Ascending aorta (tissue), 2 donors: ENCODE measurements at regions not wholly inside any gene's neighbourhood (a gene's known extent, or its start where the extent isn't known, plus 50 kb on each side); places are given as distances from the start of the nearest gene placed in this dataset.

Experiments used
- DNase-seq, 2 donors: peaks; one replicate each; pipeline ENCODE4 v3.0.0-alpha.2; 2019; ENCODE audit warnings: low spot score in 2 of 2
- H3K27ac ChIP-seq, 2 donors: fragments of 200-600 bp; sonication (generic); one replicate each; pipeline ENCODE4 v1.5.1; 2016 to 2017; ENCODE audit warnings: mild to moderate bottlenecking in 1 of 2
- H3K27me3 ChIP-seq: fragments of 200-600 bp; sonication (generic); one replicate; pipeline ENCODE4 v1.5.1; 2017
- H3K36me3 ChIP-seq, 2 donors: fragments of 200-600 bp; sonication (generic); one replicate each; pipeline ENCODE4 v1.5.1; 2016
- H3K4me1 ChIP-seq, 2 donors: fragments of 200-600 bp; sonication (generic); one replicate each; pipeline ENCODE4 v1.5.1; 2016 to 2017; ENCODE audit warnings: mild to moderate bottlenecking in 1 of 2
- H3K4me3 ChIP-seq, 2 donors: fragments of 200-600 bp; sonication (generic); one replicate each; pipeline ENCODE4 v1.5.1; 2016 to 2017; ENCODE audit warnings: mild to moderate bottlenecking in 1 of 2
- H3K9me3 ChIP-seq, 2 donors: fragments of 200-600 bp; sonication (generic); one replicate each; pipeline ENCODE4 v1.5.1; 2016
- intact Hi-C: fragments of 100-400 bp; cut with DNase I; formaldehyde crosslinking; loops from one replicate; pipeline ENCODE4 v1.15.1; 2023
- TF ChIP-seq, protein P1 (sequence below), 3 experiments: fragments of 200-600 bp in 2 of 3; fragments of 450-650 bp in 1 of 3; sonication (generic) in 2 of 3; IDR thresholded peaks; one replicate each; pipeline ENCODE4 v1.5.1; 2016 to 2019; ENCODE audit warnings: antibody characterized with exemption in 3 of 3, mild to moderate bottlenecking in 1 of 3, moderate library complexity in 1 of 3

DNA sequence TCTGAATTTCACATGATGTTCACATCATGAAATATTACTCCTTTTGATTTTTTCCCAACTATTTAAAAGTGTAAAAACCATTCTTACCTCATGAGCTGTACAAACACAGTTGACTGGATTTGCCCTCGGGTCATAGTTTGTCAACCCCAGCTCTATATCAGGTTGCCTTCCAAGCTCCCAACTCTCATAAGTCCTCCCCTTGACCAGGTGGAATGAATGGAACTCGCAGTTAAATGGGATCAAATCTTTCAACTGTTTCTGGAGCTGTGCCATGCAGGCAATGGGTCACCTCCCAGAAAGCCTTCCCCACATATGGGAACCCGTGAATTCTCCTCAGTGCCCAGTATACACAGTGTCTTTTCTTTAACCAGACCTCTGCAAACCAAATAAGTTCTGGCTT, 169.8 kb upstream of the FOXD3 start:
- H3K27ac ChIP-seq, result no peak overlapping the region

DNA sequence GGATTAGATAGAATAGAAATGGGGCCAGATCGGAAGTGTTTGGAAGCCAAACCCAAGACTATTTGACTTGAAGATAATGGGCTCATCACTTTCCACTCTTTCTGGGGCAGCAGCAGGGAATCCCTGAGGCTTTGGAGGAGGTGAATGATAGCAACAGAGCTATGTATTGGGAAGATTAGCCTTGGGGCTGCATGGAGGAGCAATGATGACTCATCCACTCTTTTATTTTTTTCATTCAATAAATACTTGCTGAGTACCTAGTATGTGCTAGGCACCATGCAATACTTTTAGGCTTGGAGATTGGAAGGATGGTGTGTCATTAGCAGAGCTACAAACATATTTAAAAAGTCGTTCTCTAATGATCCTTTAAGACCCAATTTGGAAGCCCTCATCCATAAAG, 166.9 kb upstream of the FOXD3 start:
- no peak for DNase-seq
- Histone ChIP-seq H3K9me3 (no peaks in the 10 kb centered on the region), H3K27me3 (no peaks in the 10 kb centered on the region), H3K36me3 (no peaks in the 10 kb centered on the region), H3K27ac (no peak overlapping the region), H3K4me3 (no peak overlapping the region), H3K4me1 (no peaks in the 10 kb centered on the region)
- intact Hi-C loops, result no loop called here
- TF ChIP-seq, protein P1, sequence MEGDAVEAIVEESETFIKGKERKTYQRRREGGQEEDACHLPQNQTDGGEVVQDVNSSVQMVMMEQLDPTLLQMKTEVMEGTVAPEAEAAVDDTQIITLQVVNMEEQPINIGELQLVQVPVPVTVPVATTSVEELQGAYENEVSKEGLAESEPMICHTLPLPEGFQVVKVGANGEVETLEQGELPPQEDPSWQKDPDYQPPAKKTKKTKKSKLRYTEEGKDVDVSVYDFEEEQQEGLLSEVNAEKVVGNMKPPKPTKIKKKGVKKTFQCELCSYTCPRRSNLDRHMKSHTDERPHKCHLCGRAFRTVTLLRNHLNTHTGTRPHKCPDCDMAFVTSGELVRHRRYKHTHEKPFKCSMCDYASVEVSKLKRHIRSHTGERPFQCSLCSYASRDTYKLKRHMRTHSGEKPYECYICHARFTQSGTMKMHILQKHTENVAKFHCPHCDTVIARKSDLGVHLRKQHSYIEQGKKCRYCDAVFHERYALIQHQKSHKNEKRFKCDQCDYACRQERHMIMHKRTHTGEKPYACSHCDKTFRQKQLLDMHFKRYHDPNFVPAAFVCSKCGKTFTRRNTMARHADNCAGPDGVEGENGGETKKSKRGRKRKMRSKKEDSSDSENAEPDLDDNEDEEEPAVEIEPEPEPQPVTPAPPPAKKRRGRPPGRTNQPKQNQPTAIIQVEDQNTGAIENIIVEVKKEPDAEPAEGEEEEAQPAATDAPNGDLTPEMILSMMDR (IDR thresholded peaks at IDR 0.05), result no peak

More for the DNA sequence above, 169.8 kb upstream of the FOXD3 start:
- Histone ChIP-seq H3K36me3 (no peaks in the 10 kb centered on the region), H3K27me3 (no peaks in the 10 kb centered on the region), H3K4me3 (no peak overlapping the region), H3K9me3 (no peaks in the 10 kb centered on the region), H3K4me1 (no peaks in the 10 kb centered on the region)
- intact Hi-C loops, result no loop called here
- DNase-seq, result no peak
- TF ChIP-seq, protein P1 (IDR thresholded peaks at IDR 0.05), result no peak

DNA sequence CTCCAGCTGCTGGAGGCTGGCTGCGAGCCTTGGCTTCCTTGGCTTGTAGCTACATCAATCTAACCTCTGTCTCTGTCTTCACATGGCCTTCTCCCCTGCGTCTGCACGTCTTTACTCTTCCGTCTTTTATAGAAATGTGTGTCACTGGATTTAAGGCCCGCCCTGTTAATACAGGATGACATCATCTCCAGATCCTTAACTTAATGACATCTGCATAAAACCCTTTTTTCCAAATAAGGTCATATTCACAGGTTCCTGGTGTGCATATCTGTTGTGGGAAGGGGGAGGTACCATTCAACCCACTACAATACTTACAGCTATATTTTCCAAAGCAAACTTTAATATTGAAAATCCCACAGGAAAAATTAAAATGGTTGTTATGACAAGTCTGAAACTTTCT, 165.3 kb upstream of the FOXD3 start:
- intact Hi-C loops, result no loop called here
- TF ChIP-seq, protein P1 (IDR thresholded peaks at IDR 0.05), result no peak
- H3K4me3 ChIP-seq, result no peak overlapping the region
- H3K4me1 ChIP-seq, result no peaks in the 10 kb centered on the region
- H3K36me3 ChIP-seq, result no peaks in the 10 kb centered on the region
- no peaks in the 10 kb centered on the region for H3K27me3 ChIP-seq
- no peak overlapping the region for H3K27ac ChIP-seq
- no peaks in the 10 kb centered on the region for H3K9me3 ChIP-seq
- no peak for DNase-seq

DNA sequence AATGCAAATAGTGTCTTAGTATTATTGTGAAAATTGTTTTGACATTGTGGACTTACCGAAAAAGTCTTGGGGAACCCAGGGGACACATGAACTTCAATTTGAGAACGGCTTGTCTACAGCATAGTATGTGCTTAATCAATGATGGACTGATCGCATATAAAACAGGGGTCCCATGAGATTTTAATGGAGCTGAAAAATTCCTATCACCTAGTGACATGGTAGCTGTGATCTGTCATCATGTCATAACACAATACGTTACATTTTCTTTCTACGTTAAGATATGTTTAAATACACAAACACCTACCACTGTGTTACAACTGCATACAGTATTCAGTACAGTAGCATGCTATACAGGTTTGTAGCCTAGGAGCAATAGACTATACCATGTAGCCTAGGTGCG, 153.3 kb upstream of the FOXD3 start:
- H3K36me3 ChIP-seq, result no peaks in the 10 kb centered on the region
- no peaks in the 10 kb centered on the region for H3K4me1 ChIP-seq
- TF ChIP-seq, protein P1 (IDR thresholded peaks at IDR 0.05), result no peak
- no peaks in the 10 kb centered on the region for H3K27me3 ChIP-seq
- H3K9me3 ChIP-seq, result no peaks in the 10 kb centered on the region
- no peak for DNase-seq
- no peak overlapping the region for H3K4me3 ChIP-seq
- intact Hi-C loops, result no loop called here
- H3K27ac ChIP-seq, result no peak overlapping the region

DNA sequence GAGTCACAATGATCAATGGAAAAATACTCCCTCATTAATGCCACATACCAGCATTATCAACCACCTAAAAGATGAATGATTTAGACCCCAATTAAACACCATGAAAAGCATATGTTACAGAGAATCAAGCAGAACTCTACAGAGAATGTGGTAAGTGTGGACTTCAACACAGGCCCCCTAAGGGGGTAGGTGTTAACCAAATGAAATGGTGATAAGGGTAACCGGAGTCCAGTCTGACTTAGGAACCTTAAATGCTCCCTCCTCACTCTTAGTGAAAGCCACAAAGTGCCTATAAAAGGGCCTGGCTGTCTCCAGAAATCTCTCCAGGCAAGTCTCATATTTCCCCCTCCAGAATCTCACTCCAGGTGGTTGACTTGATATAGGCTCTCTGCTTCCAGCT, 149.2 kb upstream of the FOXD3 start:
- intact Hi-C loops, result no loop called here
- TF ChIP-seq, protein P1 (IDR thresholded peaks at IDR 0.05), result no peak
- no peaks in the 10 kb centered on the region for H3K4me1 ChIP-seq
- H3K36me3 ChIP-seq, result no peaks in the 10 kb centered on the region
- H3K9me3 ChIP-seq, result no peaks in the 10 kb centered on the region
- DNase-seq, result no peak
- H3K27me3 ChIP-seq, result no peaks in the 10 kb centered on the region
- H3K4me3 ChIP-seq, result no peak overlapping the region
- no peak overlapping the region for H3K27ac ChIP-seq

DNA sequence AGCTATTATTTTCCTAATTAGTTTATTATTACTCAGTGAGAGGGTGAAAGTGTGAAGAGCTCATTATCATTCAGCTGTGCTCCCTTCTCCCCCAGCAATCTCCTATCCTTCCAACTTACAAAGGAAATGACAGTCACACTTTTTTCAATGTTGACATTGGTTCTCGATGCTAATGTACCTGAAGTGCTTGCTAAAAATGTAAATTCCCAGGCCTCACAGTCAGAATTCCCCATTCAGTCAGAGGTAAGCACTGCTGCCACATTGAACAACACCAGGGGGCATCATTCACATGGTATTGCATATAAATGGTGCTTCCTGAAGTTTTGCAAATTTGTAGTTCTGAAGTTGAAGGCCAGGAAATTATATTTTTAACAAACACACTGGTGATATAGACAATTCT, 132.7 kb upstream of the FOXD3 start:
- H3K9me3 ChIP-seq, result no peaks in the 10 kb centered on the region
- no peak overlapping the region for H3K4me3 ChIP-seq
- no peaks in the 10 kb centered on the region for H3K4me1 ChIP-seq
- no peaks in the 10 kb centered on the region for H3K36me3 ChIP-seq
- H3K27ac ChIP-seq, result no peak overlapping the region
- TF ChIP-seq, protein P1 (IDR thresholded peaks at IDR 0.05), result no peak
- DNase-seq, result no peak
- no peaks in the 10 kb centered on the region for H3K27me3 ChIP-seq
- intact Hi-C loops, result no loop called here
